MG63 (cell line): ENCODE measurements at regions not wholly inside any gene's neighbourhood (a gene's known extent, or its start where the extent isn't known, plus 50 kb on each side); places are given as distances from the start of the nearest gene placed in this dataset.

ENCODE experiments used
- DNase-seq: peaks from one replicate; pipeline ENCODE4 v3.0.0-alpha.2; 2020
- H3K27me3 ChIP-seq: fragments of 250-450 bp; sonication (Bioruptor Pico); 2 replicates; pipeline ENCODE4 v1.5.1; 2020; ENCODE audit warnings: mild to moderate bottlenecking, moderate library complexity
- H3K36me3 ChIP-seq: fragments of 250-450 bp; sonication (Bioruptor Pico); 2 replicates; pipeline ENCODE4 v1.5.1; 2020; ENCODE audit warnings: mild to moderate bottlenecking, moderate library complexity
- H3K4me3 ChIP-seq: fragments of 250-450 bp; sonication (Bioruptor Pico); 2 replicates; pipeline ENCODE4 v1.5.1; 2020; ENCODE audit warnings: mild to moderate bottlenecking, moderate library complexity
- H3K9me3 ChIP-seq: fragments of 250-450 bp; sonication (Bioruptor Pico); 2 replicates; pipeline ENCODE4 v1.5.1; 2020; ENCODE audit warnings: mild to moderate bottlenecking, moderate library complexity

DNA sequence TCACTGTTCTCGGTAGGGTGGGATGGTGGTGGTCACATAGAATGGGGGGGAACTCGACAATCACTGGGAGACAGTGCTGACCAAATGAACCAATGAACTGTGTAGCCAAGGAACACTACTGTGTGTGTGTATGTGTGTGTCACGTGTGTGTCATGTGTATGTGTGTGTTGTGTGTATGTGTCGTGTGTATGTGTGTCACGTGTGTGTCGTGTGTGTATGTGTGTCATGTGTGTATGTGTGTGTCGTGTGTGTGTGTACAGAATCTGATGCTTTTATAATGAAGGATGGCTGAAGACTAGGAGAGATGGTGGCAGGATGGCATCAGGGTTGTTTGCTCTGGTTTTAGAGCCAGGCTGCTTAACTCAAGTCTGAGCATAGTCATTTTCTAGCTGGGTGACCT, 99.1 kb upstream of the DUSP22 start:
- Histone ChIP-seq H3K27me3 (no peaks in the 10 kb centered on the region), H3K36me3 (no peaks in the 10 kb centered on the region)
- DNase-seq: no peak

DNA sequence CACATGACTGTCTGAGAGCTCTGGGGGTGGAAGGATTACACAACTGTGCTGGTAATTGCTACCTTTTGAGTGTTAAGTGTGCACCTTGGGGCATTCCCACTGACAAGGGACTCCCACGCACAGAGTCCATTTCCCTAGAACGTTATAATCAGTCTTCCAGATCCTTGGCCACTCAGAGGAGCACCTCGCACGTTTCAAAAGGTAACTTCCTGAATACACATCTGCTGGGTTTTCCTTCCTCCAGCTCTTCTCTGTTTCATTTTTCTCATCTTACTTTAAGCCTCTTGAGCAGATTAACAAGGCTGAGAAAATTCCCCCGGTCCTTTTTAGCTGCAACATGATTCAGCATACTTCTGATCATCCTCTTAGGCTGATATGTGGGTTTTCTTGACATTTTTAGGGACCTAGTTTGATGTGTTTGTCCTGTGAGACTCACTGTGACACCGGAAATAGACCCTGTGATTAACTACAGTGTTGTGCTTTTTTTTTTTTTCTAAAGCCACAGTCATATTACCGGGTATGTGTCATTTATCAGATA, 98.4 kb upstream of the DUSP22 start:
- no peaks in the 10 kb centered on the region for H3K27me3 ChIP-seq
- no peak for DNase-seq
- no peaks in the 10 kb centered on the region for H3K36me3 ChIP-seq
- no peaks in the 10 kb centered on the region for H3K9me3 ChIP-seq
- H3K4me3 ChIP-seq: no peak overlapping the region

More for the DNA sequence above, 99.1 kb upstream of the DUSP22 start:
- Histone ChIP-seq H3K9me3 (no peaks in the 10 kb centered on the region), H3K4me3 (no peak overlapping the region)

DNA sequence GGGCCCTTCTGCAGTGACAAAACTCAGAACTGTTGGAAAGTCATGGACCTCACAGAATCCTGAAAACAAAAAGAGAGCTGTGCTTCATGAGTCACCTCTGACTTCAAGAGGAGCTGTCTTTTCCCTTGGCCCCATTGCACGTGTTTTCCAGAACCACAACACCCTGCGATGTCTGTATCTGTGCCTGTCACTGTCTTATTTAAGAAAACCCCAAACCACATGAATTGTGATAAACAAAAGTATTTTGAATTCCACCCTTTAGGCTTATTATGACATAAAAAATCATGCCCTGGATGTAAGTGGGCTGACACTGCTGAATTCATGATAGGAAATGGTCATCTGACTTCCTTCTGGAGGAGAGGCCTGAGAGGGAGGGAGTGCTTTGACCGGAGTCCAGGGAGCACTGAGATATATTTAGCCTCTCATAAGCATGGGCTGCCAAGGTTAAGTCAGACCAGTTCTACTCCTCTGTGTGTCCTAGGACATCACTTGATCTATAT, 96.4 kb upstream of the DUSP22 start:
- Histone ChIP-seq H3K4me3 (no peak overlapping the region), H3K36me3 (no peaks in the 10 kb centered on the region), H3K27me3 (no peaks in the 10 kb centered on the region), H3K9me3 (no peaks in the 10 kb centered on the region)
- no peak for DNase-seq

DNA sequence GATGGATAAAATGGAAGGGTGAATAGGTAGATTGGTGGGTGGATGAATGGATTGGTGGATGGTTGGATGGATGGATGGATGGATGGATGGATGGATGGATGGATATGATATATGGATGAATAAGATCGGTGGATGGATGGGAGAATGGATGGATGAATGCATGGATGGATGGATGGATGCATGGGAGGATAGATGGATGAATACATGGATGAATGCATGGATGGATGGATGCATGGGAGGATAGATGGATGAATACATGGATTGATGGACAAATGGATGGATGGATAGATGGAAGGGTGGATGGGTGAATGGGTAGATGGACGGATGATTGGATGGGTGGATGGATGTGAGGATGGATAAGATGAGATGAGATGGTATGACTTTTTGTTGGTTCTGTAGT, 95.7 kb upstream of the DUSP22 start:
- Histone ChIP-seq H3K27me3 (no peaks in the 10 kb centered on the region), H3K4me3 (no peak overlapping the region), H3K36me3 (no peaks in the 10 kb centered on the region), H3K9me3 (no peaks in the 10 kb centered on the region)
- no peak for DNase-seq

DNA sequence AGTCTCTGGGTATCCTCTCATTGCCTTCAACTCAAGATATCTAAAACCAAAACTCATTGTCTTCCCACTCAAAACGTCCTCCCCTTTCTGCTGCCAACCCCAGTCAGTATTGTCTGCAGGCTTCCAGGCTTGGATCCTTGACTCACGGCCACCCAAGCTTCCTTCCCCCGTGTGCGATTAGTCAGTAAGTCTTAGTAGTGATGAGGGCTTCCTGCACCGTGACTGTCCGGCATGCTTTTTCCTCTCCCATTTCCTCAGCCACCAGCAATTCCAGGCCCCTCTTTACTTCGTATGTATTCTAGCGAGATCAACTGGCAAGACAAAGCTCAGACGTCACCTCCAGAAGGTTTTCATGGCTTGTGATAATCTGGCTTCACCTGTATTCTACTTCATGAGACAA, 88.6 kb upstream of the DUSP22 start:
- Histone ChIP-seq H3K27me3 (no peaks in the 10 kb centered on the region), H3K4me3 (no peak overlapping the region)
- no peak for DNase-seq

DNA sequence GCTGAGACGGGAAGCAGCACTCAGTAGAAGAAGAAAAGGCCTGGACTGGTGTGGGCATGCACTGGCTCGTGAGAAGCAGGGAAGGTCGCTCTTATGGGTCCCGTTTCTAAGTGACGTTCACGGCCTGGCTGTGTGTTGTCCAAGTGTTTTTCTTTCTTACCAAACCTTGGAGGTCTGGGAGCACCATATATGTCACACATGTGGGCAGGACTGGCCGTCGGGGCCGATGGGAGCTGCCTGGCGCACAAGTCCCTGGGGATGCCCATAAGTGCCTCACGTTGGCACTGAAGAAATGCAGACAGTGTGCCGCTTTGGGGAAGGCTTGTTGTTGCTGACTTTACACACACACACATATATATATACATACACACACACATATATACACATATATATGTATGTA, 86.0 kb upstream of the DUSP22 start:
- Histone ChIP-seq H3K4me3 (no peak overlapping the region), H3K27me3 (no peaks in the 10 kb centered on the region), H3K36me3 (no peaks in the 10 kb centered on the region), H3K9me3 (no peaks in the 10 kb centered on the region)
- DNase-seq: no peak

More for the DNA sequence above, 88.6 kb upstream of the DUSP22 start:
- H3K36me3 ChIP-seq: no peaks in the 10 kb centered on the region
- H3K9me3 ChIP-seq: no peaks in the 10 kb centered on the region

DNA sequence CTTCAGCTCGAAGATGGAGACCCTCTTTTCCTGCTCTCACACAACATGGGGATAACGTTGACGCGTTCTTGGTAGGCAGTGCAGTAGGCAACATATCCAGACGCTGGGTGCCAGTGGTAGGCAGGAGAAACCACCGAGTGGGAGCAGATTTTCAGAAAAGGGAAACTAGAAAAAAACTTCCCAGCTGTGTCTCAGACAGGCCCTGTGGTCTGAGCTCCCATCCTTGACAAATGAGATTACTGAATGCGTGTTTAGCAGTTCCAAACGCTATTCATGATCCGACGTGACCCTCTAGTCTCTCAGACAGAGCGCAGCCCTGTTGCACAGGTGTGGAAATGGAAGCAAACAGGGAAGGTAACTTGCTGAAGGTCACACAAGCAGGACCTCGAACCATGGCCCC, 83.9 kb upstream of the DUSP22 start:
- H3K9me3 ChIP-seq: no peaks in the 10 kb centered on the region
- DNase-seq: no peak
- H3K36me3 ChIP-seq: no peaks in the 10 kb centered on the region
- no peaks in the 10 kb centered on the region for H3K27me3 ChIP-seq
- no peak overlapping the region for H3K4me3 ChIP-seq

DNA sequence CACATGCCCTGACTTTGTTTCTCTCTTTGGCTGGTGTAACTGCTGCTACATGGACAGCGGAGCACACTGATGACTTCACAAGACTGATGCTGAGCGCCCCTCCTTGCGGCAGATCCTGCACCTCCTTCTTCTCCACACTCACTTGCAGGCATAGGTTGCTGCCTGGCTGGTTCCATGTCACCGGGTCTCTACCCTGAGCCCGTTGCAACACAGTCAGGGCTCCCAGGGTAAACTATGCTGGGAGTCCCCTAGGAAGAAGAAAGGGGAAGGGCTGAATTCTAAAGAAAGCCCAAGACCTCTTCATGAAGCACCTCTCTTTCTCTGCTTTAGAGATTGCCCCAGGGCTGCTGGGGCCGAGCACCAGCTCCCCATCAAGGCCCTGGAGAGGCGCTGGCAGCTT, 83.3 kb upstream of the DUSP22 start:
- no peaks in the 10 kb centered on the region for H3K27me3 ChIP-seq
- no peaks in the 10 kb centered on the region for H3K9me3 ChIP-seq
- no peak for DNase-seq
- H3K36me3 ChIP-seq: no peaks in the 10 kb centered on the region
- no peak overlapping the region for H3K4me3 ChIP-seq

DNA sequence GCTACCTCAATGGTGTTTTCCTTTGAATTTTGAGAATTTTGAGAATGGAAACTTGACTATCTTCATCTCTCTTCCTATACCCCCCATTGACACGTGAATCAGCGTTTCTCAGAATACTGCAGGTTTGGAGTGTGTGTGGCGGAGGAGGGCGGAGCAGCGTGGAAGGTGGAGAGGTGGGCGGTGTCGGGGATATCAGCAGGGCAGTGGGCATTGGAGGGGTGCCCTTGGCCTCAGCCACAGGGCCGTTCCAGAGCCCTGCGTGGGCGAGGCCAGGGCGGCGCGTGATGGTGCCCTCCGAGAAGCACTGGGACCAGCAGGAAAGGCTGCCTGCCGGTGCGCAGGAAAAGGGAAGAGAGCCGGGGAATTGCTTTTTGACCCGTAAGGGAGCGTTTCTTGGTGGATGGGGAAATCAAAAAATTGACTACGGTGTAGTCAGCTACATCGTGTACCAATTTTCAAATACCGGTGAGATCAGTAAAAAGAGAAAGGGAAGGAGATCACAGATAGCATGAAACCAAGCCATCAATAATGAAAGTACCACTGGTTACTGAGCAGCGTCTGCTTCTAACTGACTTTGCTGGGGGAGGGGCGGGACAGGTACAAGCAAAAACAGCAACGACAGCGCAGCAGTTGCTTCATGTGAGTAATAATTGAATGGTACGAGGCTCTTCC, 82.7 kb upstream of the DUSP22 start:
- Histone ChIP-seq H3K9me3 (no peaks in the 10 kb centered on the region), H3K36me3 (no peaks in the 10 kb centered on the region), H3K4me3 (no peak overlapping the region), H3K27me3 (no peaks in the 10 kb centered on the region)
- no peak for DNase-seq

DNA sequence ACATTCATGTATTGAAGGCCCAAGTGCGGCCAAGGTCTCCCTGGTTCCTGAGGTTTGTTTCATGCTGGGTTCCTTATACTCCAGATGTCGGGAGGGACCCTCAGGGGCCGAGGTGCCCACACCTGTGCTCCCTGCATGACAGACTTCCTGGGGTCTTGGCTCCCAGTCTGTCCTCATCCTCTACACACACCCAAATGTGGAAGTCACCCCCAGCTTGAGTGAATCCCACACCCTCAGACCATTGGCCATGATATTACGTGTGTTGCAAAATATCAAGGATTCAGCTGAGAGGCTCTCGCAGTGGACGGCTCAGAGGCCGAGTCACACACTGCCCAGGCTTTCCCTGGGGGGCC, 82.2 kb upstream of the DUSP22 start:
- Histone ChIP-seq H3K9me3 (no peaks in the 10 kb centered on the region), H3K27me3 (no peaks in the 10 kb centered on the region), H3K36me3 (no peaks in the 10 kb centered on the region), H3K4me3 (no peak overlapping the region)
- DNase-seq: no peak

DNA sequence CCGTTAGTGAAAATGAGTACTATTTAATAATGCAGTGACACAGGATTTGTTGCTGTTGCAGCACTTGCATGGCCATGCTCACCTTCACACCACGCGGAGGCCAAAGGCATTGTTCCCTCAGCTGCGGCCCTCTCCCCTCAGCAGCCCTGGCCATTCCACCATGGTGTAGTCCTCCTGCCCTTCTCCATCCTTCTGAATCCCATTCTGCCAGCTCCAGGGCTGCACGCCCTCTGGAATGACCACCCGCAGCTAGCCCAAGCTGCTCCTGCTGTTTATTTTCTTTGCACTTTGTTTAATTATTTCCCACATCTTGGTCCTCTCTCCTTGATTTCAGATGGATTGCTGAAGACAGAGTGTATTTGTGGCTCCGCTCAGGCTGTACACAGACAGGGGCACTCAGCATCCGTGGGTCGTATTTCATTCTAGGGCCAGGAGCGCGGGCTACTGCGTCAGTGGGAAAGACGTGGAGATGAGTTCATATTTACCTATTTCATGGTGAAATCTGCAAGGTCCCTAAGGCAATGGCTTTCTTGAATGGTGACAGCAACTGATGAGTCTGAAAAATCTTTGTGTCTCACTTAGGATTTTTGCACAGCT, 81.4 kb upstream of the DUSP22 start:
- no peaks in the 10 kb centered on the region for H3K9me3 ChIP-seq
- no peaks in the 10 kb centered on the region for H3K27me3 ChIP-seq
- no peak overlapping the region for H3K4me3 ChIP-seq
- no peak for DNase-seq
- no peaks in the 10 kb centered on the region for H3K36me3 ChIP-seq

DNA sequence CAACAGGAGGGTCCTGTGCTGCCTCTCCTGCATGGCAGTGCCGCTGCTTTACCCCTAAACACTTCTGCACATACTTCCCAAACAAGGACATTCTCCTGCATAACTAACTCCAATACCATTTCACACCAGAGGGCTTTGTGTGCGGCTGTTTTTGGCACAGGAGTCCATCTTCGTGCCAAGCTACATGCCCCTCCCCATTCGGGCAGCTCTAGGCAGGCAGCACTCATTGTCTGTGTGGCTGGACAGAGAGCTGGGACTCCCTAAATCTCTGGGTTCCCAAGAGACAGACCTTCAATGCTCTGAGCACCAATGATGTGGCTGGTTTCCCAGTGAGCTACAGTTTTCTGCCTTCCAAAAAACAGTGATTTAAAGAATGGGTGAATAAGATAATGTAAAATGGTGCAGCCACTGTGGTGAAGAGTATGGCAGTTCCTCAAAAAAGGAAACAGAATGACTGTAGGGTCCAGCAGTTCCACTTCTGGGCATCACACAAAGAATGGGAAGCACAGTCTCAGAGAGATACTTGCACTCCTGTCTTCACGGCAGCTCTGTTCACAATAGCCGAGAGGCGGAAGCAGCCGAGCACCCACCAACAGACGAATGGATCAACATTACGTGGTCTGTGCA, 80.3 kb upstream of the DUSP22 start:
- no peaks in the 10 kb centered on the region for H3K27me3 ChIP-seq
- DNase-seq: peak; percentile 43
- H3K4me3 ChIP-seq: no peak overlapping the region
- no peaks in the 10 kb centered on the region for H3K36me3 ChIP-seq
- H3K9me3 ChIP-seq: no peaks in the 10 kb centered on the region

DNA sequence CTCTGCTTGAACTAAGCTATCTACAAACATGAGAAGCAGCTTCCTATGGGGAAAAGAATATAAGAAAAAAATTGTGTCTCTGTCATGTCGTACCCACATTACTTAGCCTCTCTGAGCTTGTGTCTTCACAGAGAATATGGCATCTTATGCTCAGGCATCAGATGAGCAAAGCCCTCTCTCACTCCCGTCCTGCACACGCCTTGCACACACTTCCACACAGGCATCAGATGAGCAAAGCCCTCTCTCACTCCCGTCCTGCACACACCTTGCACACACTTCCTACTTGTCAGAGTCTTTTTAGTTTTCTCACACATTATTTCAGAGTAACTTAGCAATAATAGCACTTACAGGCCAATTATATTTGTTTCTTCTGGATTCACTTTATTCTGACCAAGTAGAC, 79.0 kb upstream of the DUSP22 start:
- no peak overlapping the region for H3K4me3 ChIP-seq
- H3K27me3 ChIP-seq: no peaks in the 10 kb centered on the region
- no peaks in the 10 kb centered on the region for H3K36me3 ChIP-seq
- DNase-seq: no peak
- no peaks in the 10 kb centered on the region for H3K9me3 ChIP-seq

DNA sequence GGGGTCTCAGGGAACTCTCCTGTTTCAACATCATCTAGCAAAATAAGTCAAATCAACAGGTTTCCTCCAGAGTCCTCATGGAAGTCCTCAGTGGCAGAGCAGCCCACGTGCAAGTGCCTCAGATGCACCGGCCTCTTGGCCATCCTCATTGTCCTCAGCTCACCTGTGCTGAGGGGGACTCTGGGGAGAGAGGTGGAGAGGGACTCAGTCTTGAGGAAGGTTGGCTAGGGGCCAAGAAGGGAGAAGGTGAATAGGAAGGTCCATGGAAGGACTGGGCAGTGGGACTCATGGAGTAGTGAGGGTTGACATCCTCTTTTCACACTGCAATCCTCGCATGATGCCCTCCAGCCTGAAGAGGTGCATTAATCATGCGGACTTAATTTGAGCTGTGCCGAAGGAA, 77.9 kb upstream of the DUSP22 start:
- no peak for DNase-seq

DNA sequence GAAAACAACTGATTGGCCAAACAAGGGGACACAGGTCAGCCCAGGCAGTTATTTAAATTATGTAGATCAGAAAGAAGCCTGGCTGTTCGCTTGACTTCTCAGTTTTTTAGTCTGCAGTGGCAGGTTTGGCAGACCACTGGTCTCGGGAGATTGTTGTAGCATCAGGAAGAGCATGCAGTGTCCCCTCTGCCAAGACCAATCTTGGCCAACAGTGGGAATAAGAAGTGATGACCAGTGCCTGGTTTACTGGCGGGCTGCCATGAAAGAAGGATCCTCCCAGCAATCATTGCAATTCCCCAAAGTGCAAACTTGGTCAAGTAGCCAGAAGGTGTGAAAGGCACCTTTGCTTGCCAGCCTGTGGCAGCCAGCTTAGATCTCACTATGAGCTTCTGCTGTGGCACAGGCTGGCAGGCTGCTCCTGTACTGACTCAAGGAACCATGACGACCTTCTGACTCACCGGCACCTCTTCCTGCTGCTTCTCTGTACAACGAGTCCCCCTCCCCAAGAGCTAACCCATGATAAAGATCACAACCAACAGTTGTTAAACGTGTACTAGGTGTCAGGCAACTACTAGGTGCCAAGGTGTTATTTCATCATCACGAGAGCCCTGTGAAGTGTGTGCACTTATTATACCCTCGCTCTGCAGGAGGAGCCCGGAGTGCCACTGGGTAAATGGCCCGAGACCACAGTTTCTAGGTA, 76.8 kb upstream of the DUSP22 start:
- Histone ChIP-seq H3K9me3 (no peaks in the 10 kb centered on the region), H3K4me3 (no peak overlapping the region), H3K27me3 (no peaks in the 10 kb centered on the region), H3K36me3 (no peaks in the 10 kb centered on the region)
- peak; percentile 83 for DNase-seq

More for the DNA sequence above, 77.9 kb upstream of the DUSP22 start:
- H3K27me3 ChIP-seq: no peaks in the 10 kb centered on the region
- H3K9me3 ChIP-seq: no peaks in the 10 kb centered on the region
- H3K36me3 ChIP-seq: no peaks in the 10 kb centered on the region
- no peak overlapping the region for H3K4me3 ChIP-seq

DNA sequence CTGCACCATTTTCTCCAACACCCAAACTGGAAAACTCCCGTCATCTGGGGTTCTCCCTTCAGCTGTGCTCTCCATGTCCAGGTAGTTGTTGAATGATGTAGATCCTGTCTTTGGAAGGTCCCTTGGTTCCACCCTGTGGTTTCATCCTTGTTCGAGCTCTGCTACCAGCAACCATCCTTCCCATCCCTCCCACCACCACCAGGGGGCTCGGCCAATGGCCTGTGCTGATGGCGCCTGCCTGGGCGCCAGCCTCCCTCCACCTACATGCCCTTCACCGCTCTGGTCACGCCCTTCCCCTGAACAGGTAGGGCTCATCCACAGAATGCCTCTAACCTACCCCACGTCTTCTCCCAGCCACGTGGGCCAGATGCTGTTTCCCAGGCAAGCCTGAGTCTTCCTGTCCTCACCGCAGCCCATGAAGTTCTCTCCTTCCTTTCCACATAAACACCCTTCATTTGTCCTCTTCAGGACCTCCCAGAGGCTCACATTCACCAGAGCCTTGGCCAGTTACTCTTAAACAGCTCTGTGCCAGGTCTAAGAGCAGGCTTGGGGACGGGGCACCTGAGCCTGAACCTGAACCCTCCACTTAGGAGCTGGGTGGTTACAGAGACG, 75.1 kb upstream of the DUSP22 start:
- Histone ChIP-seq H3K36me3 (no peaks in the 10 kb centered on the region), H3K27me3 (no peaks in the 10 kb centered on the region), H3K4me3 (no peak overlapping the region), H3K9me3 (no peaks in the 10 kb centered on the region)
- peak; percentile 9 for DNase-seq
